Activated CD8-positive, alpha-beta memory T cell treated with anti-CD3 and anti-CD28 coated beads for 4 hours (primary cell): ENCODE measurements at regions not wholly inside any gene's neighbourhood (a gene's known extent, or its start where the extent isn't known, plus 50 kb on each side); places are given as distances from the start of the nearest gene placed in this dataset.

ENCODE experiments used
- DNase-seq, 2 donors: peaks; one replicate each; pipeline ENCODE4 v3.0.0-alpha.2; 2020; ENCODE audit warnings: low read depth in 2 of 2

DNA sequence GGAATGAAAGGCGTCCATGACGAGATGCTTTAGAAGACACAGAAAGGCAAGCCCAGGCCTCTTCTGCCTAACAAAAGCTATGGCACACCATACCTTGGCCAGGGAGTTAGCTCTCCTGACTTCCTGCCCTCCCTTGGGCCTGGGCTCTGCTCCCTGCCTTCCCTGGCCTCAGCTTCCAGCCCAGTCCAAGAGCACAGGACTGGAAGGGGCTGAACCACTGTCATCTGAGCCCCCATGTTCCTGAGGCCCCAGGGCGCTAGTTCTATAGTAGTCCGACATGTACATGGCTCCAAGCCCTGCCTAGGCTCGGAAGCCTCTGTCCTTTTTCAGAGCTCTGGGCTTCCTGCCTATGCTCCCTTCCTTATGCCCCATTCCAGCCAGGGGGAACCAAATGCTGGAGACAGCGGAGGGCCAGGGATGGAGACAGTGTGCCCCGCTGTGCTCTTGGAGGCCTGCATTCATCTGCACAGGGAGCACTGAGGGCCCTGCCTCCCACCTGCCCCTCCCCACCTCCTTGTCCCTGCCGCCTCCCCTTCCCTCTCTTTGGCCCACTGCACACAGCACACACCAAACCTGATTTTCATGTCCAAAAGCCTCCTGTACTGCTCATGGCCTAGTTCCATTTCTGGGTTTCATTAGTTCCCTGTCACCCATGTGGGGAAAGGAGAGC, 240.1 kb downstream of the RHOU start:
- no peak for DNase-seq

DNA sequence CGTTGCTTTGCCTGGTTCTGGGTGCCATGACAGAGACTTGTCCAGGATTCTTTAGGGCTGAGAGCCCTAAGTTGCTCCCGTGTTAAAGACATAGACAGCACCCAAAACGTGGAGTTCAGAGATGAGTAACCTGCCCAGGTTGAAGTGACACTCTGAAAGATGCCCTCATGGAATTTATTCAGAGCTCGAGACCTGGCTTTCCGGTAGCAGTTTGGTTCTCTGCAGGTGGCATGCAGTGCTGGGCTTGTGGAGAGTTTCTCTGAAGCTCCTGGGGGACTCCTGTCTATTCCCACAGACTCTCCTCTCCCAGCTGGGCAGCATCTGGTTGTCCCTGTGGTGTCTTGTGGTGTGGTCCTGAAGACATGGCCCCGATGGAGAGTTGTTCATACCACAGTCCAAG, 241.0 kb downstream of the RHOU start:
- DNase-seq: no peak

DNA sequence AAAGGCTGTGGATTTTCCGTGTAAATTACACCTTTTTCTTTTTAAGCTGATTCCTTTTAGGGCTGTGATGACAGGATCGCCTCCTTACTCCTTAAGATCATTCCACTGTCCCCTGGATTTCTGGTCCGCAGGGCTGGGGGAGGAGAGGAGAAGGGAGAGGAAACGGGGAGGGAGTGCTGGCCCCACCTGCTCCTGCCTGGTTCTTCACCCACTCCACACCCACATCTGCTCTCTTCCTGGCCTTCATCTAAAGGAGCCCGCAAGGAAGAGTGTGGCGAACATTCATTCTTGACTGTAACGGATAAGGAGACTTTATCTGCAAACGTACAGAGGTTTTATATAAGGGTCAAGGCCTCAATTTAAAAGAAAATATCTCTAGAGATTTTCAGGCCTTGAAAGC, 242.0 kb downstream of the RHOU start:
- no peak for DNase-seq

DNA sequence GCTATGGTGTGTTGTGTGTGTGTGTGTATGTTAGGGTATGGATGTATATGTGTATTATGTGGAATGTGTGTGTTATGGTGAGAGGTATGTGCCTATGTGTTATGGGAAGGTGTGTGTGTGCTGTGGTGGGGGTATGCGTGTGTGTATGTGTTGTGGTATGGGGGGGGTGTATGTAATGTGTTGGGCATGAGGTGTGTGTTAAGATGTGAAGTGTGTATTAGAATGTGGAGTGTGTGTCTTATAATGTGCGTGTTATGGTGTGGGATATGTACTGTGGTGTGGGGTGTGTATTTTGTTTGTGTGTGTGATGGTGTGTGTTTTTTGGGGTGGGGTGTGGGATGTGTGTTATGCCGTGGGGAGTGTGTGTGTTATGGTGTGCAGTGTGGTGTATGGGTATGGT, 242.5 kb downstream of the RHOU start:
- no peak for DNase-seq

DNA sequence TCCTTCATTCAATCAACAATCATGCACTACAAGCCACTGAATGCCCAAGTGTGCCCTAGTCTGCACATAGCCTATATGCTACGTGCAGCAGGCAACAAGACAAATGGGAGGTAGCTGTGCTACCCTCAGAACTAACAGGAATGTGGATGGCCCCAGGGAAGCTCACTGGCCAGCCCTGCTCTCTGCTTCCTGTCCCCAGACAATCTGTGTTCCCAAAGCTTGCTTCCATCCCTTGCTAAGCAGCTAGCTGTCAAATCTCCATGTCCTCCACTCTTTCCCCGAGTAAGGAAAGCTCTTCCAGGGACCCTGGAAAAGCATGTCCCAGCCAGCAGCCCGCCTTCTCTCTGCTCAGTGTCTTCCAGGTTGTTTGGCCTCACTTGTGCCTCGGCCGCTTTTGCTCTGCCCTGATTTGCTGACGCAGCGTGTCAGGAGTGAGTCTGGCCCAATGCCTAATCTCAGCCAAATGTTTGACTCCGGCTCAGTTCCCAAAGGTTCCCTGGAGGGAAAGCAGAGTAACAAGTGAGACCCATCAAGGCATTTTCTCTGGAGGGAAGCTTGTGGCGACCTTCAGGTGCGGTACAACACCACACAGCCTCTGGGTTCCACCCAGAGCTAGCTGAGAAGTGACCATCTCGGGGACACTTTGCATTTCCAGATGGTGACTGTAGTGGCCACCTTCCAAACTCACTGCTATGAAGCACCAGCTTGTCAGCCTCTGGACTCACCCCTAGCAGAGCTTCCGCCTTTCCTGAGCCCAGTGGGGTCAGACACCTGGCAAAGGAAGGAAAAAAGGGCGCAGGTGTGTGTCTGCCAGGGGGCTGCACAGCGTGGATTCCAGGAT, 243.4 kb downstream of the RHOU start:
- no peak for DNase-seq

DNA sequence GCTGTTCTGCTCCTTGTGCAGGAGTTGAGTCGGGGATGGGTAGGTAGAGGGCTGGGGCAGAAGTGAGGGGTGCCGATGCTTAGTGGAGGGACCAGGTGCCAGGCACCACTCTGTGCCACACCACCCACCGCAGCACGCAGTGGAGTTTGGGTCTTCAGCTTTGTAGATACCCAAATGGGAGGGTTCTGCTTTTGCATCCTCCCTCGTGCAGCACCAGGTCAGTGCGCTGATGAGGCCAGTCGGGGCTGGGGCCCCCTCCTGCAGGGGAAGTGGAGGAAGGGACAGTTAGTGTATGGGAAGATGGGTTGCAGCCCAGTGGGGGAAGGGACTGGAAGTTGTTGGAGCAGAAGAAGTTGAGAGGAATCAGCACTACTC, 244.0 kb downstream of the RHOU start:
- DNase-seq: no peak

DNA sequence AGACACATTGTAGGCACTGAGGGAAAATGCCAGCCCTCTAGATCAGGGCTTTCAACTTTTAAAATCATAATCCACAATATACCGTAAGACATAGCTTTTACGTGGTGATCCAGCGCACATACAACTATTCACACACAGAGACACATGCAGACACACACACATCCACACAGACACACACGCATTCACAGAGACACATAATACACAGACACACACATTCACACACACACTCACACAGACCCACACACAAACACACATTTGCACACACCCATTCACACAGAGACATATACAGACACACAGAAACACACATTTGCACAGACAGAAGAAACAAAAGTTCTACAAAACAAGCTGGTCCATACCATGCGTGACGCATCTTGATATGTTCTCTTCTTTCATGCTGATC, 244.5 kb downstream of the RHOU start:
- DNase-seq: no peak

DNA sequence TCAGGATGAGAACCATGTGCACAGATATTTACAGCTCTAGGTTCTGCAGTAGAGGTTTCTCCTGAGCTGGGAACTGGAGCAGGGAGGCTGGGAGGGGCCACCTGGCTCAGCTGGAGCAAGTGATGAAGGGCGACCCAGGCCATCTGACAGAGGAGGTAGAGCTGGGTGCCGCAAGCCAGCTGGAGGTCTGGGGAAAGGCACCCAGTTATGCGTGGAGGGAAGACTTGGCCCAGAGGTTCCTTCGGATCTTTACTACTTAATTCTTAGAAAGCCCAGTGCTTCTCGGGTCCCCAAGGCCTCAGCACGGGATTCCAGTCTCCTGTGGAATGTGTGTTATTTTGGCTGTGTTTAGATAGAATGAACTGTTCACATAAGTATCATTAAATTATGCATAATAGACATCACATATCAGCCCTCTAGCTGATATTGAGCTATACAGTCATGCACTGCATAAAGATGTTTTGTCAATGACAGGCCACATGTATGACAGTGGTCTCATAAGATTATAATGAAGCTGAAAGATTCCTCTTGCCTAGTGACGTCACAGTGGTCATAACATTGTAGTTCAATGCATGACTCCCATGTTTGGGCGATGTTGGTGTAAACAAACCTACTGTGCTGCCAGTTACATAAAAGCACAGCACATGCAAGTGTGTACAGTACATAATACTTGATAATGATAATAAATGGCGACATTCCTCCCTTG, 245.1 kb downstream of the RHOU start:
- no peak for DNase-seq

DNA sequence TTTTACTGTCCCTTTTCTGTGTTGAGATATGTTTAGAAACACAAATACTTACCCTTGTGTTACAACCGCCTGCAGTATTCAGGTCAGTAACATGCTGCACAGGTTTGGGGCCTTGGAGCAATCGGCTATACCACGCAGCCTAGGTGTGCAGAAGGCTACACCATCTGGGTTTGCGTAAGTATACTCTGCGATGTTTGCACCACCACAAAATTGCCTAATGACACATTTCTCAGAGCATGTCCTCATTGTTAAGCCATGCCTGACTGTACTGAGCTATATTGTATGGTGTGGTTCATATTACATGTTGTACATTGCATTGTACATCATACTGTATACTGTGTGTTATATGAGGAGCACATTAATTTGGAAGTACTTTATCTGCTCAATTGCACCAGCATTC, 247.4 kb downstream of the RHOU start:
- DNase-seq: no peak

DNA sequence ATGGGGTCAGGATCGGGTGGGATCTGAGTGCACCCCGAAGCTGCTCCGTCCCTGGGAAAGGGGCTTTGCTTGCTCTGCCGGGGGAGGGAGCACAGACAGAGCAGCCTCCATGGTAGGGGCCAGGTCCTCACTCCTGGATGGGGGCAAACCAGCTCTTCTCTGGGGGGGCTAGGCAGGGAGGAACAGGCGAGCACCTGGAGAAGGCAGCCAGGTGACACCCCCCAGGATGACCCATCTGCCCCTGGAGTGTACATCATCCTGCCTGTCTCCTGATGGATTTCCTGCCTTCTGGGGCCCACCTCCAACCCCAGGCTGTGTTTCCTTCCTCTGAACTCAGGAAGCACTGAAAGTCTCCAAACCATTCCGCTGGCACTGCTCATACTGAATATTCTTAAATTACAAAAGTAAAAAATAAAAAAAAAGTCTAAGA, 248.0 kb downstream of the RHOU start:
- no peak for DNase-seq

DNA sequence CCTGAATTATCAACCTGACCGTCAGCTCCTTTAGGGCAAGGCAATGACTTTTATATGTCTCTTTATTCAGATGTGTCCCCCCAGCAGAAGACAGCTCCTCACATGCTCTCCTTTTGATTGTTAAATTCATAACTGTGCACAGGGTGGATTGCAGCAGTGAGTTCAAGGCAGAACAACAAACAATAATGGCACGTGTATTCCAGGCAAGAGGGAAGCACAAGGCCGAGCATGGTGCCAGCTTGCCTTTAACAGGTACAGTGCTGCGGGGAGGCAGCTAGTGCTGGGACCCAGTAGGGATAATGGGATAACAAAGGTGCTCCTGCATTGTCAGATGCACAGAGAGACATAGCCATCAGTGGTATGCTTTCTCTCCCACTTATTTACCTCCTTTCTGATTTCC, 248.4 kb downstream of the RHOU start:
- DNase-seq: no peak

DNA sequence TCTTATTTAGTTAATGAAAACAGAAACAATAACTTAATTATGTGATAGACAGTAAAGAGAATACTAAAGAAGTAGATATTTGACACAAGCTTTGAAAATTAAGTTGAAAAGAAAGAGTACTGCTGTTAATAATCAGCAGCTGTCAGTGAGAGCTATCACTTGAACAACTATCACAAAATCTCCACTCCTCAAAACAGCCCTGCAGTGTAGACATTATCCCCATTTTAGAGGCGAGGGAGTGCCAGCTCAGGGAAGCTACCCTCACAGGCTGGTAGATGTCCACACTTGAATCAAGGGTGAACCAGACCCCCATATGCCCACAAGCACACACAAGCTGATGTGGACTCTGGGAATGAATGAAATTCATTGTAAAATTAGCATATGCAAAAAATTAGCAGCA, 248.8 kb downstream of the RHOU start:
- no peak for DNase-seq

DNA sequence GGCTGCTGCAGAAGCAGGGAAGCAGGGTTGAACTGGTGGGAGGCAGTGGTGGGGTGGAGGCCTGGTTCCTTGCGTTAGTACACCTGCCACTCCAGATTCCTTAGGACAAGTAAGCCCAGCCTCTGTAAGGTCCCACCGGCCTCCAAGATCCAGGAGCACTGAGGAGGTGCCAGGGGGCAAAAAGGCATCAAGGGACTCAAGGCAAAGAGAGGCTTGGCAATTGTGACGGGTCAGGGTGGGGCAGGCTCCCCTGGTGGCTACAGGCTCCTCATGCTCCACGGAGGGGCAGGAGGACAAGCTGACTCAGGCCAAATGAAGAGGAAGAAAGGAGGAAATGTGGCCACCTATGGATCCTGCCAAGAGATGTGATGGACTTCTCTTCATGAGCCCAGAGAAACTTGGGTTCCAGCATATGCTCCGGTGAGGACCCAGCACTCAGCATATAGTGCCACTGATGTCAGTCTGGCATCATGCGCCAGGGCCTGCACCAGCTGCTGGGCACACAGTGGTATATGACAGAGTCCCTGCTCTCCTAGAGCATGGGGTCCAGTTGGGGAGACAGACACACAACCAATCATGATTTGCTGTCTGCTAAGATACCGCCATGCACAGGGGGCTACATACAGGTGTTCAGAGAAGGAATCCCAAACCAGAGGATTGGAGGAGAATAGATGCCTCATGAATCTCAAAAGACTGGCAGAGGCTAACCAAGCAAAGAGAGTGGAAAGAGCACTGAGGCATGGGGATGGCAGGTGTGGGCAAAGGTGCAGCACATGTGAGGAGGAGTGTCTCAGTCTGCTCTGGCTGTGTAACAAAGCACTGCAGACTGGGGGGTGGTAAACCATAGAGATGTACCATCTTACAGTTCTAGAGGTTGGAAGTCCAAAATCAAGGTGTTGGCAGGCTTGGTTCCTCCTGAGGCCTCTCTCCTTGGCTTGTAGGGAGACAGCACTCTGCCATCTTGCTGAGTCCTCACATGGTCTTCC, 249.7 kb downstream of the RHOU start:
- DNase-seq: no peak

DNA sequence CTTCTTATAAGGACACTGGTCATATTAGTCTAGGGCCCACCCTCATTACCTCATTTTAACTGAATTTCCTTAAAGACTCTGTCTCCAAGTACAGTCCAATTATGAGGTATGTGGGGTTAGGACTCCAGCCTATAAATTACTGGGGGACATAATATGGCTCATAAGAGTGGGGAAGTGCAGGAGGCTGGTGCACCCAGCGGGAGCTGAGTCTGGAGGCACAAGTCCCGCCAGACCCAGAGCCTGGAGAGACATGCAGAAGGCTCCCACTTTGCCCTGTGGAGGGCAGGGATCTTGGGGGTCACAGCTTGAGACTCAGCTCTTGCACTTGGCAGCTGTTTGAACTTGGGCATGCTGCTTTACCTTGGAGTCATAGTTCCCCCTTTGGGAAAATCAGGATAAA, 250.4 kb downstream of the RHOU start:
- no peak for DNase-seq

DNA sequence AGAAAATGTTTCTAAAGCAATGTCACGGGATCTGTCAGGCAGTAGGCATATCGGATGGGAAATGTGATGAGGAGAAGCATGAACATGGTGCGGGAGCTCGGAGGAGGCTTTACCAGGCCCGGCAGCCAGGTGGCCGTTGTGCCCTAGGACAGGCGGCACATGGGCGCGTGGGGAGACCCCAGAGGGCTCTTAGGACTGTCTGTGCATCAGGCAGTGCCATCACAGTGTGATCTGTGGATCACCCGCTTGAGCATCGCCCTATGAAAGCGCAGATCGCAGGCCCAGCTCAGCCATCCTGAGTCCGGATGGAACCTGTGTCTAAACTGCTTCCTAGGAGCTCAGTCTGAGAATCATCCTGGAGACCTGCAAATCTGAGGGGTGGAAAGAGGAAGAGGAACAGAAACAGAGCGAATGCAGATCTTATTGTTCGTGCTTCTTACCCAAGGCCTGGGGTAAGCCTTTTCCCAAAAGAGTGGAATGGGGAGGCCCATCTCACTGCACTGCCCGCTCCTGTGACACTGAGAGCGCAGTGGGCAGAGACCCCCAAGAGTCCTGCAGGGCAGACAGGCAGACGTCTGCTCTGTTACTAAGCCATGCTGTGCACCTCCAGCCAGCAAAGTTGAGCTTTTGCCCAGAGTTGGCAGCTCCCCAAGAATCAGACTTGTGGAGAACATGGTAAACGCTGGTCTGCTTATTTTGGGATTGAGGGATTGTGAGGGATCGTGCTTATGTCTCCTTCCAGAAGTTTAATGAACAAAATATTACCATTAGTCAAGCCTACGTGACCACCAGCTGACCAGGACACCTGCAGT, 251.0 kb downstream of the RHOU start:
- DNase-seq: no peak

DNA sequence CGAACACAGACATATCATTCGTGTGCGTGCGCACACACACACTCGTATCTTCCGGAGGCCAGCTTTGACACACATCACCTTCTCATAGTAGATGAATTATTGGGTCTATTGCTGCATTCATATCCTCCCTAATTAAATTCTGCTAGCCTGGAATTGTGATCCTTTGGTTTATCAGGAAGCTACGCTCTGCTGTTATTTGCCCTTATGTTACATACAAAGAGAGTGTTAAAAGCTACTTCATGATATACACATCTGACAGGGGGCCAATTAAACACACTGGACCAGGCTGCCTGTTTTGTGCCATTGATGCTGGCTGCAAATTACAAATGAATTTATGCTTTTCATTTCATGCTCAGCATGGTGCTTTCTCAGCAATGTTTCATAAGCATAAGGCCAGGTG, 252.0 kb downstream of the RHOU start:
- no peak for DNase-seq

DNA sequence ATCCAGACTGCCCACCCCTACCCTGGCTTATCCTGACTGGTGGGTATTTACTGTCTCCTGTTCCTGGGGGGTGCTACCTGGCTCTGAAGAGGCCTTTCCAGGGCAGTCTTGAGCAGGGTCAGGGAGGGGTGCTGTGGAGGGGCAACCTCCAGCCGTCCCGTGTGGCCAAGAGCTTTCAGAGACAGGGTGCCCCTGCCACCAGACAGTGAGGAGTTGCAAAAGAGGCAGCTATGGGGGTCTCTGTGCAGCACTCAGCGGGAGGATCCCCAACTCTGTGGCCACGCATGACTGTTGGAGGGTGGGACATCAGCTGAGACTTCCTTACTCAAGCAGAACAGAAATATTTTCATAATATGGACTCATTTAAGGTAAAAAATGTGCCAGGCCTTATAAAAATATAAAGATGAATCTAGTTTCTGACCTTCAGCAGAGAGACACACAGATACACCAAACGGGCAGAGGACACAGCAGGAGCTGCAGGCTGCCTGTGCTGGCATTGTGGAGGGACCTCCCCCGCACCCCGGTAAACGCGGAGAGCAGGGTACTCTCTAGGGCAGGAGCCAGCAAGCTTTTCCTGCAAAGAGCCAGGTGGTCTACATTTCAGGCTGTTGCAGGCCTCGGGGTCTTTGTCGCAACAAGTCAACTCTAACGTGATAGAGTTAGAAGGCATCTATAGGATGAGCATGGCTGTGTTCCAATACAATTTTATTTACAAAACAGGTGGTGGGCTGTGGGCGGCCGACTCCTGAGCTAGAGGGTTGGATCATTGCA, 252.6 kb downstream of the RHOU start:
- DNase-seq: no peak

DNA sequence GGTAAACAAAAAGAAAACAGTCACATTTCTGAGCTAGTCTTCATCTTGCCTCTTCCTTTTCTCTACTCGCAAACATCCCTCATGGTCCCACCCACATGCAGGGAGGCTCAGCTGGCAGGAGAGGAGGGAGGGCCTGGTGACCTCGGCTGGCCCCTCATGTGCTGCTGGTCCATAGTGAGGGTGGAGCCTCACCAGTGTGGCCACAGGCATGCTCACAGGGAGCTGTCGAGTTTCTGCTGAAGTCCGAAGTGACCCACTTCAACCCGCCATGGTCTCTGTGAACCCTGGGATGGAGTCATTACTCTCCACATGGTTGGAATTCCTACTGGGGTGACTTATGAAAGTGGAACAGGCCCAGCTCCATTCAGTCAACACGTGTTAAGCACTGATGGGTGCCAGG, 253.4 kb downstream of the RHOU start:
- no peak for DNase-seq

DNA sequence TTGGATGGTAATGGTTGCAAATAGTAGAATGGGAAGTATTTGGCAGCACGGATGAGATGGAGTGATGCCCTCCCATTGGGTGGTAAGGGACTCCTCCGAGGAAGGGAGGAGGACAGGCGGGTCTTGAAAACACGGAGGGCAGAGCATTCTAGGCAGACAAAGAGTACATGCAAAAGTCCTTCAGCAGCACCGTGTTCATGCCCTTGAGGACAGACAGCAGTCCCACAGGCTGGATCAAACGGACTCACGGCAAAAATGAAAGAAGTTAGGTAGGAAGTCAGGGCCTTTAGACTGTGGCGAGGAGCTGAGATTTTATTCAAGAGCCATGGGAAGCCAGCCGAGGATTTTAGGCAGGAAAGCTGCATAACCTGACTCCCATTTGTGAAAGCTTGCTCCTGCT, 253.9 kb downstream of the RHOU start:
- no peak for DNase-seq

DNA sequence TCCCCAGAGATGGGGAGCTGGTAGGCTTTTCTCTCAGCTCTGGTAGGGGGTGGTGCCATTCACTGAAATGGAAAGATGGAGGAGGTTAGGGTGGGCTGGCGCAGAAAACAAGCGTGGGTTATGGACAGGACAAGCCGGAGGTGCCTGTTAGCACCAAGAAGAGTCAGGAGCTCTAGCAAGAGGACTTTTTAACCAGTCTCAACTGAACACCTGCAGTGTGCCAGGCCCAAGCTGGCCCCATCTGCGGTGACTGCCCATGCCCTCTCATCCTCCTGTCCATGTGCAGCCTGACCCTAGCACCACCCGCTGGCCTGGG, 254.4 kb downstream of the RHOU start:
- DNase-seq: no peak
